ENCODE measurements at regions not wholly inside any gene's neighbourhood (a gene's known extent, or its start where the extent isn't known, plus 50 kb on each side); places are given as distances from the start of the nearest gene placed in this dataset.

DNA sequence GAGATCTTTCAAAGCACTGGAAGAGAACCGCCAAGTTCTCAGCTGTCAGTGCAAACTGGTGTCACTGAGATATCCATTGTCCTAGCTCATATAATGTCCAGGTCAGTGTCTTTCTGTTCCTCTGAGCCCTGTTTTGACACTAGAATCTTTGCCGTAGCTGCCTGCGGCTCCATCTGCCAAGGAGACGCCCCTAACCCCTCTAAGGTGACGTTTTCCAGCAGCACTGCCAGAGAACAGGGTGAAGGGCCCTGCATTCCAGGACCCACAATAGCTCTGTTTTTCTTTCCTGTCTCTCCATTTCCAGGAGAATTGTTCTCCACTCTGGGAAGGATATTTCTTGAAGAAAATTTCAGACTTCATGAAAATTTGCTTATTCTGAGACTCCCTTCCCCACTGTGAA lies 181.7 kb upstream of the SLC39A10 start:
- ATAC-seq (no peak), DNase-seq (ENCODE audit: low spot score) (no peak)
- intact Hi-C loops (cut with DNase I), result no loop called here

DNA sequence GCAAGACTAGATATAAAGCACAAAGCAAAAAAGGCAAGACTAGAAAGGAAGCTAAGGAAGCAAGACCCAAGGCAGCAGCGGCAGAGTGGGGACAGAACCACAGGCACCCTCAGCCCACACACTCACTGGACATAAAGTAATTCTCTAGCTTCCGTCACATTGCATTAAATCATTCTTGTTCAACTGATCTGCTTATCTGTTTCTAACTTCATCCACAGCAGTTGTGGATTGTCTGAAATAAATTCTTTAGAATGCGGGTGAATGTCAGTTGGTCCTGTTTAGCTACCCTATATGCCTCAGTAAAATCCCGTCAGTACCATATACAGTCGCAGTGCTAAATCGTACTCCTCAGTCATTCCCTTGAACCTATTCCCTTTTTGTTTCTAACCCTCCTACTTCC lies 183.2 kb upstream of the SLC39A10 start:
- ATAC-seq (no peak), DNase-seq (ENCODE audit: low spot score) (no peak)
- intact Hi-C loops (cut with DNase I), result no loop called here

DNA sequence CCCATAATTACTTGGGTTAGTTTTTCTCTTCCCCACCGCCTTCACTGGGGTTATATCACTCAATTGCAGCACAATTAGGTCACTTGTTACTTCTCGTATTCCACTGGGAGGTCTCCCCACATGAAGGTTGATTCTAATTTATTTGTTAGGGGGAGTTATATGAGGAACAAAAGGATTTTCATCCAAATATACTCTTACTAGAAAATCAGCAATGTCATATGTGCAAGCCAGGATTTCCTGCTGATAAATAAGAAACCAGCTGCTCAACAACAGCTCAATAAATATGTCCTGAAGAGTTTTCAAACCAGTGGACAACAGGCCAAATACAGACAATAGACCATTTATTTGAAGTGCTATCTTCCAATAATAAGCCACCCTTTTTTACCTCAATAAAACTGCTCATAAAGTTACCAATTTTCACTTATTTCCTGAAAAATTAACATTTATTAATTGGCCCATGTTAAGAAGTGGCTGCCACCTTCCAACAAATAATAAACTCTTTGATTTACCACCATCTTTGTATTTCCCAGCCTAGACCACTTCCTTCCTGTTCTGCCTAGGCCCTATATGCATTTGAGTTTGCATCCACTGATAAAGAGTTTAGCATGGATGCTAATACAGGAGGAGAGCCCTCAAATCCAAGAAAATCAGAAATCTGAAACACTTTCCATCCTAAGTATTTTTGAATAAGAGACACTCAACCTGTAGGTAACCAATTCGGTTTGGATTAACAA lies 184.4 kb upstream of the SLC39A10 start:
- ATAC-seq (no peak), DNase-seq (ENCODE audit: low spot score) (no peak)
- intact Hi-C loops (cut with DNase I), result no loop called here

DNA sequence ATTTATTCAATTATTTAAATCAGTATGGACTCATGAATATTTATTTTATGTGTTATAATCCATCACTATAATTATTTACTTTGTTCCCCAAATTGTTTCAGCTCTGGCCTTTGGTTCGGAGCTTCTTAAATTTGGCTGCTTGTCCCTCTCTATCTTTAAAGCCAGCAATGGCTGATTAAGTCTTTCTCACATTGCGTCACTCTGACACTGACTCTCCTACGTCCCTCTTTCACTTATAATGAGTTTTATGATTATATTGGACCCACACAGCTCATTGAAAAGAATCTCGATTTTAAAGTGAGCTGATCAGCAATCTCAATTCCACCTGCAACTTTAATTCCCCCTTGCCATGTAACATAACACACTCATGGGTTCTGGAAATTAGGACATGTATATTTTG lies 185.2 kb upstream of the SLC39A10 start:
- DNase-seq (ENCODE audit: low spot score) (no peak), ATAC-seq (no peak)
- intact Hi-C loops (cut with DNase I), result no loop called here

DNA sequence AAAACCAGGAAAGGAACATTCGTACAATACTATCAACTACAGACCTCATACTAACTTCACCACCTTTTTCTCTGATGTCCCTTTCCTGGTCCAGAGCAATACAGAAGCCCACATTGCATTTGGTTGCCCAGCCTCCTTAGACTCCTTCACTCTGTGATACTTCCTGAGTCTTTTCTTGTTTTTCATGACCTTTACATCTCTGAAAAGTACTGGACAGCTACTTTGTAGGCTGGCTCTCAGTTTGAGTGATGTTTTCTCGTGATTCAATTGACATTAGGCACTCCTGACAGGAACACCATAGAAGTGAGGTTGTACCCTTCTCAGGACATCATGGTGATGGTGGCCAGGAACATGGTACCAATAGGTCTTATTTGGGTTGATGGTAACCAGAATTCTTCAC lies 185.9 kb upstream of the SLC39A10 start:
- intact Hi-C loops (cut with DNase I), result no loop called here
- ATAC-seq, result no peak
- no peak for DNase-seq (ENCODE audit: low spot score)

DNA sequence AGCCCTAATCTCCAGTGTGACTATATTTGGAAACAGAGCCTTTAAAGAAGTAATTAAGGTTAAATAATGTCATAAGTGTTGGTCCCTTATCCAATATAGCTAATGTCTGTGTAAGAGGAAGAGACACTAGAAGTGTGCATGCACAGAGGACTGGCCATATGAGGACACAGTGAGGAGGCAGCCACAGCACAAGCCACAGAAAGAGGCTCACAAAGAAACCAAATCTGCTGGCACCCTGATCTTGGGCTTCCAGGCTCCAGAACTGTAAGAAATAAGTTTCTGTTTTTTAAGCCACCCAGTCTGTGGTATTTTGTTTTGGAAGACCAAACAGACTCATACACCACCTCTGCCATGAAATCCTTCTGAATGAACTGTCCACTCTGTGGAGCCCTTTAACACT lies 186.4 kb upstream of the SLC39A10 start:
- no peak for DNase-seq (ENCODE audit: low spot score)
- intact Hi-C loops (cut with DNase I), result no loop called here
- no peak for ATAC-seq

DNA sequence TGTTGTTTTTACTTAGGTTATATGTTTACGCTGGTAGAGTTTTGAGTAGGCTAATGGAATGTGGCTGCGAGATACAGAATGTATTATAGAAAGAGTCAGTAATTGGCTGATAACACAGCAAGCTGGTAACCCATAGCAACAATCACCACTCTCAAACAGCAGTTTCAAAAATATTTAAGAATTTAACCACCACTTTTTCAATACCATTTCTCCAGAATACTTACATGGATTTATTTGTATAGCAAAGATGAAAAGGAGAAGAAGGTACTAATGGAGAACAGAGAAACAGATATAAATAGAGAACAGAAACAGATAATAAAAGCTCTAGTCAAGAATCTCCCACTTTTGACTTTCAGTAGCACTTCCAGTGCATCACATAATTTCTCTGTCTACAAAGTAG lies 188.3 kb upstream of the SLC39A10 start:
- DNase-seq (ENCODE audit: low spot score) (no peak), ATAC-seq (no peak)
- intact Hi-C loops (cut with DNase I), result no loop called here

DNA sequence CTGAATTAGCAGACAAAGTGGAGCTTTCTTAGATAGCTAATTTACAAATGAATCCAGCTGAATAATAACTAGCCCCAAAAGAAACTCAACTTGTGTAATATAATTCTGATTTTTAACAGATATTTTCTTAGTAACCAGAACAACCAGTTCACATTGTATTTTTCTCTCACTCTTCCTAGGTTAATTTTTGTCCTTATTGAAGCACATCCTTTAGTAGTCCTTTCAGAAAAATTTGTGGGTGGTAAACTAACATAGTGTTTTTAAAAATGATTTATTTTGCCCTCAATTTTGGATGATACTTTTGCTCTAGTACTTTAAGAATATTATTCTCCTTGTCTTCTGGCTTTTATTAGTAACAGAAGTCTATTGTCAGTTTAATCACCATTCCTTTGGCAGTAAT lies 190.6 kb upstream of the SLC39A10 start:
- intact Hi-C loops (cut with DNase I), result no loop called here
- DNase-seq (ENCODE audit: low spot score) (no peak), ATAC-seq (no peak)

DNA sequence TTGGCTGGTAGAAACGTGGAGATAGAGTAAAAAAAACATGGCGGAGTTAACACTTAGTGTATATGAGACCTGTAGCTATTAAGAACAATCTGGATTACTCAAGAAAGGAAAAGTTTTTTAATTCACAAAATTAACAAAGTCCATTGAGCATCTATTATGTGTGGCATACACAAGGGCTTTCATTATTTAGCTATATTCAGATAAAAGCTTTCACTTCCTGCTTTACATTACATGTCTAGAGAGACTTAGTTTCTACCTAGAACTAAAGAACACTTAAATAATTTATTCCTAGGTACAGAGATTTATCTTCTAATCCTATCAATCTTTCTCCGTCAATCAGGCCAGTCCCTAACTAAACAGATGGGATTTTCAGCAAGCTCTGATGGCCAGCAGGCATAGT lies 196.0 kb upstream of the SLC39A10 start:
- DNase-seq (ENCODE audit: low spot score) (no peak), ATAC-seq (no peak)
- intact Hi-C loops (cut with DNase I), result no loop called here

DNA sequence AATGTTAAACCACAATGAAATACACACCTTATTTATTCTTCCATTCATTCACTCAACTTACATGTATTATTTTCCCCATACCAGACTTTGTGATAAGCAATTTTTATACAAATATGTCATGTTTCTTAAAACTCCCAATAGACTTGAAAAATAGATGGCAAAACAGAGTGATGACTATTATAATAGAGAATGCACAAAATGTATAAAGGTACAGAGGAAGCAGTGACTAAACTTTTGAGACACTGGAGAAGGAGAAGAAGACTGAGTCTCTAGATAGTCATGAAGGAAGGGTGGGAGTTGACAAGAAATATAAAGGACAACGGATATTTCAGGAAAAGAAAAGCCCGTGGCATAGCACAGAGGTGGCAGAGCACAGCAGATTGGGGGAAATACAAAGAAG lies 198.1 kb upstream of the SLC39A10 start:
- DNase-seq (ENCODE audit: low spot score) (no peak), ATAC-seq (no peak)
- intact Hi-C loops (cut with DNase I), result no loop called here

DNA sequence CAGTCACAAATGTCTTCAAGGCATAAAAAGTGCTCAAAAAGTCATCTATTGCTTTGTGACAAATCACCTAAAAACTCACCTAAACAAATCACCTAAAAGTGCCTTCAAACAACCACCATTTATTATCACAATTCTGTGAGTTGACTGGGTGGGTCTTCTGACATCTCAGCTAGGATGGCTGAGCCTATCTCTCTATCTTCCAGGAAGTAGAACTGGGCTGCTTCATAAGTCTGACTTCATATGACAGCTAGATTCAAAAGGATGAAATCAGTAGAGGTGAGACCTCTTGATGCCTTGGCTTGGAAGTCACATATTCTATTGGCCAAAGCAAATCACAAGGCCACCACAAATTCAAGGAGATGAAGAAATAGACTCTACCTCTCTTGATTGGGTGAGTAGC lies 199.2 kb upstream of the SLC39A10 start:
- DNase-seq (ENCODE audit: low spot score) (no peak), ATAC-seq (no peak)
- intact Hi-C loops (cut with DNase I), result no loop called here

DNA sequence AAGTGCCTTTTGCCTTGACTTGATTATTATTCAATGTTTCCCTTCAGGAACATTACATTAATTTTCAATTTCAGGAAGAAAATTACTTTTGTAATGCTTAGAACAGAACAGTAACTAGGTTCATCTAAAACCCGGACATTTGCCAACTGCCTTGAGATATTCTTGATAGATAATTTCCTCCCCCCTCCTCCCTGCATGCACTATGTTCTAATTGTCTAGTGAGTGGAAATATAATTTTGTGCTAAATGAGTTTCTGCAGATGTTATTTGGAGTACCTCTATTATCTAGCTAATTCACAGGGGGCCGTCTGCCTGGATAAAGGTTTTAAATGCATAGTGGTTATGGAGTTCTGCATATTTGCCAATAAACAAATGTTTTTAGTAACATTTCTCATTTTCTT lies 200.3 kb upstream of the SLC39A10 start:
- DNase-seq (ENCODE audit: low spot score), result no peak
- no peak for ATAC-seq
- intact Hi-C loops (cut with DNase I), result no loop called here

DNA sequence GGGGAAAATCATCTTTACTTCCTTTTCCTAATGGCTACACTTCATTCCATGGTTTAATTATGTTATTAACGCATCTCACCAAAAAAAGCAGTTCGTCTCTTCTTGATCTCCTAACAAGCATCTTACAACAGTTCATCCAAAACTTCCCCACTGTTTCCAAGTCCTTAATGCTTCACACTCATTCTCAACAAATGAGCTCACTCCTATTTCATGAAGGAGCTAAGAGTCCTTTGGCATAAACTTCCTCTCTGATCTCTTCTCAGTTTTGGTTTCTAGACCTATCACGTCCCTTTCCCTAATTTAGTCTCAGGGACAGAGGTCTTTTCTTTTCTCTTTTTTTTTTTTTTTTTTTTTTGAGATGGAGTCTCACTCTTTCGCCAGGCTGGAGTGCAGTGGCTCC lies 205.9 kb upstream of the SLC39A10 start:
- no peak for ATAC-seq
- DNase-seq (ENCODE audit: low spot score), result no peak
- intact Hi-C loops (cut with DNase I), result no loop called here

DNA sequence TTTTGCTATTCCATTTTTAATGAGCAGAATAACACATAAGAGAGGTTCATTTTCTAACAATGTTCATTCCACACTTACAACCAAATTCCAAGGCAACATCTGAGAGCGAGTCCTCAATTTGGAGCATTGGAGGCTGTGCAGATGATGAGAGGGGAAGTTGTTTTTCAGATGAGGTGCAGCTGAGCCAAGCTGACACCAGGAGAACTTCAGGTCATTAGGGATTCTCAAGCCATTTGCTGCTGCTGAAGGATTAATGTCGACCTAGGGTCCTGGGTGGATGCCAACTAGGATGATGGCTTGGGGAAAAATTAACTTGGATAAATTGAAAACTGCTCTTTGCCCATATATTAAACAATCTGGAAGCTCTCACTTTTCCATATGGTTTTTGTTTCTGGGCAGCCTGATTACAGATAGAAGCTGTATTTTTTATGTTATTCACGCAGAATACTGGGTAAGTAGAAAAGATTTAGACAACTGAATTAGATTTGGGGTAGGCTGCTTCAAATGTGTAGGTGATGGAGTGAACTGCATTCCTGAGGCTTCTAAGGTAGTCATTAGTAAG lies 206.4 kb upstream of the SLC39A10 start:
- DNase-seq (ENCODE audit: low spot score) (no peak), ATAC-seq (no peak)
- intact Hi-C loops (cut with DNase I), result no loop called here

DNA sequence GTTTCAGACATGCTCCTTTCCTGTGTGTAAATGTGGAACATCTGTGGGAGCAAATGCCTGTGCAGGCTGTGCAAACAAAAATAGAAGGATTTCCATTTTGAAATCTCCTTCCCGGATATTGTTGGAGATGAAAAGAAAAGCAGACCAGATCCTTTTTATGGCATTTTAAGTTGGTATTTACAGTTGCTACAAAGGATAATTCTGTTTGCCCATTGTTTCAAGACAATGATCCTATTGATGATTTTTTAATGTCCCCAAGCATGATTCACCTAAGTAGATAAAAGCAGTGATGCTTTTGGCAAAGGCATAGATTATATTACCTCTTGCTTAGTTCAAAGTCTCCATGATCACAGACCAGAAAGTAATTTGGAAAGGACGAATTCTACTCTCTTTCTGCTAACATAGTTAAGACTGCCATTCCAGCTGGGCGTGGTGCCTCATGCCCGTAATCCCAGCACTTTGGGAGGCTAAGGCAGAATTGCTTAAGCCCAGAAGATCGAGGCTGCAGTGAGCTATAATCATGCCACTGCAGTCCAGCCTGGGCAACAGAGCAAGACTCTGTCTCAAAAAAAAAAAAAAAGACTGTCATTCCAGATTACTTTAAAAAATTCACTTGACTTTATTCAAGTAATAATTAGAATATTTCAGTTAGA lies 209.6 kb upstream of the SLC39A10 start:
- no peak for ATAC-seq
- intact Hi-C loops (cut with DNase I), result no loop called here
- DNase-seq (ENCODE audit: low spot score), result no peak

DNA sequence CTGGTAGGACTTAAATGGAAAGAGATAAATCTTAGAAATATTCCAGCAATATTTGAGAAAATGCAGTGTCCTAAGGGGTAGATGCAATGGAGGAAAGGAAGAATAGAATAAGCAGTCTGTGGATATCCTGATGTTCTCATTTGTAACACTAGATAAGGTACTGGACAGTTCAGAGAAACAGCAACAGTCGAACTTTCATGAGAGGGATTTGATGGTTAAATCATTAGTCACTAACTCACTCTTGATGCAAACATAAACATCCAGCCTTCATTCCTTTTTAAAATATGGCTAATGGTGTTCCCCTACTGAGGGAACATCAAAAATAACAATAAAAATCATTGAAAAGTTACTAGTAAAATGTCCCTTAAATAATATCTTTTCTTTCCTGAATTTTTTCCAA lies 211.4 kb upstream of the SLC39A10 start:
- ATAC-seq (no peak), DNase-seq (ENCODE audit: low spot score) (no peak)
- intact Hi-C loops (cut with DNase I), result no loop called here

DNA sequence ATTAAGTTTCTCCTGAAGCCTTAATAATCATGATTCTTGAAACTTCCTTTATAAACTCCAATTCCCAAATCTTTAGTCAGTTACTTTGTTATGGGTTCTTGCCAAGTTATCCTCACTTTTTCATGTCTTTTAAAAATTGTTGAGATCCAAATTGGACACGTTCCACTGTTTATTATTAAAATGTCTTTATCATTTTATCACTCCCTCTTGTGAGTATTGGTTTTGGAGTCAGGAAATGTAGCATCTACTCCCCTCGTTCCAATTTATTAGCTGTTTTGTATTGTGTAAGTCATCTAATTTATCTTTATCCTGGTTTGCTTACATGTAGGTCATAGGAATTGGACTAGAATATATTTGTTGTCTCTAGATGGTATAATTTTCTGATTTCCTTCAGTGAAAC lies 213.1 kb upstream of the SLC39A10 start:
- ATAC-seq (no peak), DNase-seq (ENCODE audit: low spot score) (no peak)
- intact Hi-C loops (cut with DNase I), result no loop called here

DNA sequence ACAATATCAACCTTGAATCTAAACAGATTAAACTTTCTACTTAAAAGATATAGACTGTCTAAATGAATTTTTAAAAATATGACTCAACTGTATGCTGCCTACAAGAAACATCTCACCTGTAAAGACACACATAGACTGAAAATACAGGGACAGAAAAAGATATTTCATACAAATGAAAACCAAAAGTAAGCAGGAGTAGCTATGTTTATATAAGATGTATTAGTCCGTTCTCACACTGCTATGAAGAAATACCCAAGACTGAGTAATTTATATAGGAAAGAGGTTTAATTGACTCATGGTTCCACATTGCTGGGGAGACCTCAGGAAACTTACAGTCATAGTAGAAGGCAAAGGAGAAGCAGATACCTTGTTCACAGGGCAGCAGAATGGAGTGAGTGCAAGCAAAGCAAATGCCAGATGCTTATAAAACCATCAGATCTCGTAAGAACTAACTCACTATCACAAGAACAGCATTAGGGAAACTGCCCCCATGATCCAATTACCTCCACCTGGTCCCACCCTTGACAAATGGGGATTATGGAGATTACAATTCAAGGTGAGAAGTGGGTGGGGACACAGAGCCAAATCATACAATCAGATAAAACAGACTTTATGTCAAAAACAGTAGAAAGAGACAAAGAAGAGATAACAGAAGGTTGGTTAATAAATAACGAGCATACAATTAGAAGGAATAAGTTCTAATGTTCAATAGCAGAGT lies 214.4 kb upstream of the SLC39A10 start:
- intact Hi-C loops (cut with DNase I), result no loop called here
- ATAC-seq (no peak), DNase-seq (ENCODE audit: low spot score) (no peak)

DNA sequence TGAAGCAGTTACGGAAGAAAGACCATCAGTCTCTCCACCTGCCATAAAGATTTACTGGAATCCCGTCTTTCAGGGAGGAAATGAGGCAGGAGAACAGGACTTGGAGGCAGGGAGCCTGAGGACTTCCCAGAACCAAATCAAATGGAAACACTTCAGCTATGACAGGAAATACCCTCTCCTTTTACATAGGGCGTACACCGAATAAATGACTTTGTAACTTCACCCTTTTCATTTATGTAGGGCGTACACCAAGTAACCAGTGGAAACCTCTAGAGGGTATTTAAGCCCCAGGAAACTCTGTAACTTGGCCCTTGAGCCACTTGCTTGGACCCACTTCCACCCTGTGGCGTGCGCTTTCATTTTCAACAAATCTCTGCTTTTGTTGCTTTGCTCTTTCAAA lies 218.3 kb upstream of the SLC39A10 start:
- no peak for ATAC-seq
- no peak for DNase-seq (ENCODE audit: low spot score)
- intact Hi-C loops (cut with DNase I), result no loop called here

DNA sequence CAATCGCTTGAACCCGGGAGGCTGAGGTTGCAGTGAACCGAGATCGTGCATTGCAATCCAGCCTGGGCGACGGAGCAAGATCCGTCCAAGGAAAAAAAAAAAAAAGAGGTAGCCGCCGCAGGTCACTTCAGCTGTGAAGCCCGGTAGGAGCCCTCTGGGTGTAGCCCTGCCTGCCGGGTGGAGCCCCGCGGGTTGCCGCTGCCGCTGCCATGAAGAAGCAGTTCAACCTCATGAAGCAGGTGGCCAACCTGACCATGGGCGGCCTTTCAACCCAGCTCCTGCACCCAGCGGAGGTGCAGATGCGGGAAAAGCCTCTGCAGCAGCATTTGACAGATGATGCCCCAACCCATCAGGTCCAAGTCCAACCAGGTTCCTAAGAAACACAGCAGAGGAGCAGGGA lies 219.5 kb upstream of the SLC39A10 start:
- no peak for ATAC-seq
- intact Hi-C loops (cut with DNase I), result no loop called here
- DNase-seq (ENCODE audit: low spot score), result no peak
